ENCODE measurements at regions not wholly inside any gene's neighbourhood (a gene's known extent, or its start where the extent isn't known, plus 50 kb on each side); places are given as distances from the start of the nearest gene placed in this dataset.

- TF ChIP-seq CTCF (IDR thresholded peaks at IDR 0.05) (no peak), POLR2A (IDR thresholded peaks at IDR 0.05) (no peak)
Observed at GRCh38 chr2:5569256-5569655, 122.9 kb upstream of the SOX11 start.

Measured in lower leg skin (tissue), 3 donors.